GM18870 (cell line): ENCODE measurements at regions not wholly inside any gene's neighbourhood (a gene's known extent, or its start where the extent isn't known, plus 50 kb on each side); places are given as distances from the start of the nearest gene placed in this dataset.

Experiments used
- ATAC-seq: cut with Tn5 transposase; IDR thresholded peaks from one replicate; pipeline ENCODE4 v1.9.1; 2021; ENCODE audit warnings: moderate library complexity; ENCODE audit not compliant: unreplicated experiment

DNA sequence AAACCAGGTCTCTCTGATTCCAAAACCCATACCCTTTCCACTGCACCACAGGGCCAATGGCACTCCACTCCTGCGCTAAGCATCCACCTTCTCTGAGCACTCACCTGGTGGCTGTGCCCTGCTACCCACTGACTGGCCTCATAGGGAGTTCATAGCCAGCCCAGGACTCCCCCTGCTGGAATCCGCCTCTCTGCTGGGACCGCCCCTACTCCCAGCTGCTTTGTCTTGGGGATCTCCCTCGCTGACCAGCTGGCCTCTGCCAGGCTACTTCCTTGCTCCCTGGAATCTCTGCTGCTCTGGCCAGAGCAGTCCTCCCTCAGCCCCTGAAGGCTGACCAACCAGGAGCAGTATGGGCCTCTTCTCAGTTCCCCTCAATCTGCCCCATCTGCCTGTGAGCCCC is 129.7 kb downstream of the FAXC start:
- peak; percentile 46 for ATAC-seq

GRCh38 chr6:99216959-99217358 is 132.5 kb downstream of the FAXC start:
- no peak for ATAC-seq

- no peak for ATAC-seq
Measured at GRCh38 chr6:99195986-99196655, 153.4 kb downstream of the FAXC start.

DNA sequence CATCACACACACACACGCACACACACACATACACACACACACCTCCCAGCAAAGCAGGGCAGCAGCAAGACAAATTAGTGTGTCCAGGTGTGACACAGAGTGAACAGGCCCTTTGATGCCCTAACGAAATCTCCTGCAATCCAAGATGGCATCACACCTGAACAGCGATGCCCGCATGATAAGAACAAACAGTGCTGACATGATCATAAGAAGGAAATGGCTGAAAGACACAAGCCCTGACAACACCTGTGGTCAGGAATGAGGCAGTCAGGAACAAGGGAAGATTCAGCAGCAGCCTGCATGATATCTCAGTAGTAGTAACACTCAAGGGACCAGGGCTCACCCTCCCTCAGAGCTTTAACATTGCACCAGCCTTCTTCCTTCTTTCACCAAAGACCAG is 156.9 kb downstream of the FAXC start:
- ATAC-seq, result no peak

DNA sequence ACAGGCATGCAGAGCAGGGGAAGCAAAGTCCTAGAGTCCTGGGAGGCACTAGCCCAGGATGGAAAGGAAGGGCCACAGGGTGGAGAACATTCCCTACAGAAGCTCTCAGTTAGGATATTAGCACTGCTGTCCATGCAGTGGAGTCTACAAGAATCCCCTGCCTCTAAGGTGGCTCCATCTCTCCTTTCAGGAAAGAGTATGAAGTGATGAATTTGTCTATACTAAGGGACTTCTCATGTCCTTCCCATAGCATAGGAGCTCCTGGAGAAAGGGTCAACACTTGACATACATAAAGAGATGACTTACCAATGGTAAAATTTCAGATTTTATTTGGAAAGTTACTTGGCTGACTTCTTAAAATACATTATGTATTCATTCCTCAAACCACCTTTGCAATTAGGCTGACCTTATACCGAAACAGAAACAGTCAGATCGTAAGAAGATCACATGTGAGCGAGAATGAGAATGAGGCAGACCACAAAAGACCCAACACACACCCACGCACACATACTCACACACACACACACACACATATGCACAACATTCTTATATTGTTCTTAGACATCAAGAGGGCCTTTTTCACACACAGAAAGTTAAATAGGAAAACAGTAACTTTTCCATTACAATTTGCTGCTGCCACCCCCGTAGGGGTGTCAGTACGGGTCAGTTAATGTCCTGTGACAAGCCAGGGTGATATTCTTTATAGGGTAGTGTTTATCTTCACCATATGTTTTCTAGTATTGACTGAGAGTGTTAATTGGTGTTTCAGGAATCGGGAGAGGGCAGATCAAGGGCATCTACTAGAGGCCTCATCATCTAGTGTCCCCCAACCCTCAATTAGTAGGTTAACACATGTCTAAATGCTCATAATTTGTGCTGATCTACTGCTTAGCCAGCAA is 159.4 kb downstream of the FAXC start:
- peak; percentile 99 for ATAC-seq

DNA sequence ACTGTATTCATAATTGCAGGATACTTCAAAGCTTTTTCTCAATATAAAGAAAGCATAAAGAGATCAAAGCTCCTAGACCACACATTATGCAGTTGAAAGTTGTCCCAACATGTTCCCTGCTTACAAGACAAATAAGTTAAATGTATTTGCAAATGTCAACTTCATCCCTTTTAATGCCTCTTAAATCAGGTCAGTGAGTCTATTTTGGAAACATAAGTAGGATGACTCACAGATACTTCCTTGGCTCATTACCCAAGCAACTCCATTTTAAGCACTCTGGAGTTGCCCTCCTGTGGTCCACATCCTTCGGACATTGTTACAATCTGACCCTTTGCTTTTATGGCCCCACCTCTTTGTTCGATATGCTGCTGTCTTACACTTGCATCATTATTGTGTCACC is 162.0 kb downstream of the FAXC start:
- no peak for ATAC-seq

DNA sequence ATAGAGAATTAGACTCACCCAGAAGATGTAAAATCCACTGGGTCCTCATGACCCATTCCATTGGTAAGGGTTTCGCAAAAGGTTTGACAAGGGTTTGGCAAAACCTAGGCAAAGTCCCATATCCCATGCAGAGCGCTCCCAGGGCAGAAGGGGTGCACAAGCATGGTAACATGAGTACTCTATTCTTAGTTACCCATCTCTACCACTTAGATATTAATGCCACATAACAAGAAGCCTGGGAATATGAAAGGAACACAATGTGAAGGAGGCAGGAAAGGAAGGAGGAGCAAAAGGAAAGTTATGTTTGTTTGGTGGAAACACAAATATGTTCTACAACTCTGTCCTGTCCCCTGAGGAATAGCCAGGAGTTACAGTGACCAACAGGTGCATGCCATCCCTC is 163.1 kb downstream of the FAXC start:
- ATAC-seq, result no peak

DNA sequence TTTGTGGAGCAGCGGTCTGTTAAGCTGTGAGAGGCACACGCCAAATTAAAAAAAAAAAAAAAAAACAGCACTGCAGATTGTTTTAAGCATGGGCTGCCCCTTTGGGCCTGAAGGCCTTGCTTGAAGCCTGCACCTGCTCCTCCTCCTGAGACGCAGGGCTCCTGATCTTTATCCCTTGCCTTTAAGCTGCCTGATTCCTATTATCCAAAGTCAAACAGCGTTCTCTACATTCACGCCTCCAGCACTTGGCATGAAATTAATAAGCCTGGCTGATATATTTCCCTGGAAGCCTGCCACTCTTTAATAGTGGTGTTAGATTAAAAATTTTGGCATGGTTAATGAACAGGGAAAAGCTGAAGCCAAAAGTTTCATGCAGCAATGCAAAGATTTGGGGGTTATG is 163.9 kb downstream of the FAXC start:
- no peak for ATAC-seq

DNA sequence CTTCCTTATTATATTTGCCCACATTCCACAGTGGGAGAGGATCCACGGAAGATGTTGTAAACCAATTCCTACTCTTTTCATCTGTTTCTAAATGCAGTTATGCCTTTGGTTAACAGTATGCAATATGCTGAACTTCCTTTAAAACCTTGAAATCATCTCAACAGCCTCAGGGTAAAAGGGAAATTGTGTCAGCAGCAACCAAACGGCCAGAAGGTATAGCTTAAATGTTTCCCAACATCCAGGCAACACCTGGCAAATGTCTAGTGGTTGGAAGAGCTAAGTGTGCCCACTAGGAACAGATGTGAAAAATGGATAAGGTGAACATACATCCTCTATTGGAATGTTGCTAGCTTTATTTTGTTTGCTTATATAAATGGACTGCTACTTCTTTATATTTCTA is 164.8 kb downstream of the FAXC start:
- ATAC-seq, result no peak

- ATAC-seq, result no peak
Measured at GRCh38 chr6:99183066-99183465, 166.4 kb downstream of the FAXC start.

GRCh38 chr6:99181174-99181573 is 168.3 kb downstream of the FAXC start:
- ATAC-seq, result no peak

GRCh38 chr6:99178168-99178567 is 171.3 kb downstream of the FAXC start:
- no peak for ATAC-seq

DNA sequence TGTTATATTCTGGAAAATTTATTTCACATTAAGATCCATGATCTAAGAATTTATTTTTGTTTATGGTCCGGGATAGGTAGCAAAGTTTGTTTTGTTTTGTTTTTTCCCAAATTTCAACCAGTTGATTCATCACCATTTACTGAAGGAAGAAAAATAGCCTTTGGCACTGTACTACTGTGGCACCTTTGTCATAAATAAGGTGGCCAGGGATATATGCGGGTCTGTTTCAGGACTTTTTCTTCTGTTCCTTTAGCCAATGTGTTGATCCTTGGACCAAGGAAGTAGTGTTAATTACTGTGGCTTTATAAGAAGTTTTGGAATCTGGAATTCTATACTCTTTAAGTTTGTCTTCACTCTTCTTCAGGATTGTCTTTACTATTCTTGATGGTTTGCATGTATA is 171.7 kb downstream of the FAXC start:
- no peak for ATAC-seq

GRCh38 chr6:99165838-99166237 is 183.6 kb downstream of the FAXC start:
- ATAC-seq, result peak; percentile 94

GRCh38 chr6:99152347-99152643 is 197.2 kb downstream of the FAXC start:
- ATAC-seq, result no peak

GRCh38 chr6:99151634-99152346 is 197.7 kb downstream of the FAXC start:
- ATAC-seq, result peak; percentile 93

- ATAC-seq, result no peak
Measured at GRCh38 chr6:99148761-99149160, 200.7 kb downstream of the FAXC start.

DNA sequence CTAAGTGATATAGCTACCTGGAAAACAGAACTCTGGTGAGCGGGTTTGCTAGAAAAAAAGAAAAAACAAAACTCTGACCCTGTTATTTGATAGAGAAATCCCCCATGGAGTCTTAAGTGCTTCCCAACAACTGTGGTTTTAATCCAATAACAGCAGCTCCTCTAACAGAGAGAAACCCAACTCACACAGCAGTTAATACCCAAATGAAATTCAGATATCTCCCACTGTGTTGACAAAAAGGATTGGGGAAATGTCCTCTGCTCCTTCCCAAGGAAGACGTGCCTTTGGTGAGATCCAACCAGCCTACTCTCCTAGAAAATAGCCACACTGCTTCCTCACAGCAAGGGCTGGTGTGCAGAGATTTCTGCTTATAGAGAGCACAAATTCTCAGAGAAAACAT is 200.4 kb upstream of the FBXL4 start:
- no peak for ATAC-seq

DNA sequence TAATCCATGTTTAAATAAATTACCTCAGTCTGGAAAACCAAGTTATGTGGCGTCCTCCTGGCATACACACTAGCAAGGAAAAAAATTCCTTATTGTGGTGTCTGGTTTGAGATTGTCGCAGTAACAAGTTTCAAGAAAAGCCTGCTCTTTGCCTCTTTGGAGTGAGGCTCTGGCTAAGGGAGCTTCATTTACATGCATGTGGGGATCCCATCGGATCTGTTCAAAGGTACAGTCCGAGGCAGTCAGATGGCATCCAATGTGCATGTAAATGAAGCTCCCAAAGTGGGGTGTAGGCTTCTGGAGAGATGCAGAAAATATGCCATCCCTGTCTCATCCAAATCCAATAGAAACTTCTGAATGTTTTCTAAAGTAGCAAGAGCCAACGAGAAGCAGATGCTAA is 199.5 kb upstream of the FBXL4 start:
- no peak for ATAC-seq

DNA sequence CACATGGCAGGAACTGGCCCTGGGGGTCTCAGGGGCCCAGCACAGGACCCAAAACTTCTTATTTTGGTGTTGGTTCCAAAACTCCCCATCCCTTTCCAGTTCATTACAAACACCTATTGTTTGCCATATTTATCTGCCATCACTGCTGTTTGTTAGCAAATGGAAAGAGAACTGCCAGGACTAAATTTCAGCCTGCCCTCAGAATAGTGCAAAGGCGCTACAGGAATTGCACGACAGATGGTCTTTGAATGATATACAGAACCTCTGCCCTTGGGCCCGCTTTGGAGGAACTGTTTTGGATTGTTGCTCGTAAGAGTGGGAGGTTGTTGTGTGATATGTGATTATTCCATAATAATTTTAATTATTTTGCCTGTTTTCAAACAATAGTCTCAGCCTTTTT is 199.0 kb upstream of the FBXL4 start:
- ATAC-seq, result no peak

DNA sequence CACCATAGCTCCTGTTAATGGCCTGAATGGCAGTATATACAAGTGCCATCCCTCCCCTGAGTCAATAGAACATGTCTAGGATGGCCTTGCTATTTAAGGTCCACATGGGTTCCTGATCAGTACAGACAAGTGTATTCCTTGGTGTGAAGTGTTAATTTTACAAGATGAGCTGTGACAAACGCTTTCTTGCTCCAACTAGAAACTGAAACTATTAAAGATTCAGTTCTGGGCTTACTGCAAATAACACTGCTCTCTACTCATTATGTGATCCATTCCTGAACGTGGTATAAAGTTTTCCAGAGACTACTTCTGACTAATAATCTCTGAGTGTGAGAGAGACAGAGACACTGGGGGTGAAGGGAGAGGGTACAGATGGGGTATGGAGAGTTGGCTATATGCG is 198.0 kb upstream of the FBXL4 start:
- ATAC-seq, result no peak
